Ectodermal cell (in vitro differentiated cells): ENCODE measurements at regions not wholly inside any gene's neighbourhood (a gene's known extent, or its start where the extent isn't known, plus 50 kb on each side); places are given as distances from the start of the nearest gene placed in this dataset.

Source experiments
- H3K27ac ChIP-seq: 2 replicates; pipeline ENCODE4 v1.7.0; 2013; ENCODE audit warnings: mild to moderate bottlenecking, low read depth, low read length; ENCODE audit not compliant: insufficient read depth, poor library complexity, severe bottlenecking
- H3K27me3 ChIP-seq: 2 replicates; pipeline ENCODE4 v1.7.0; 2013; ENCODE audit warnings: mild to moderate bottlenecking, low read length; ENCODE audit not compliant: insufficient read depth, control insufficient read depth, poor library complexity, severe bottlenecking
- H3K36me3 ChIP-seq: one replicate; pipeline ENCODE4 v1.7.0; 2013; ENCODE audit warnings: low read length; ENCODE audit not compliant: control insufficient read depth, insufficient read depth
- H3K4me1 ChIP-seq: one replicate; pipeline ENCODE4 v1.7.0; 2013; ENCODE audit warnings: low read length; ENCODE audit not compliant: control insufficient read depth, insufficient read depth
- H3K4me3 ChIP-seq: 2 replicates; pipeline ENCODE4 v1.7.0; 2013; ENCODE audit warnings: low read depth, low read length, control low read depth; ENCODE audit not compliant: insufficient read depth
- H3K9me3 ChIP-seq: 2 replicates; pipeline ENCODE4 v1.7.0; 2013; ENCODE audit warnings: mild to moderate bottlenecking, low read length, moderate library complexity; ENCODE audit not compliant: control insufficient read depth
- WGBS, 2 experiments: methylation state at CpG; one replicate each; pipeline ENCODE4 v1.1.7; 2013; ENCODE audit warnings: missing lambda C conversion rate in 2 of 2; 5-methylcytosine and 5-hydroxymethylcytosine counted together

DNA sequence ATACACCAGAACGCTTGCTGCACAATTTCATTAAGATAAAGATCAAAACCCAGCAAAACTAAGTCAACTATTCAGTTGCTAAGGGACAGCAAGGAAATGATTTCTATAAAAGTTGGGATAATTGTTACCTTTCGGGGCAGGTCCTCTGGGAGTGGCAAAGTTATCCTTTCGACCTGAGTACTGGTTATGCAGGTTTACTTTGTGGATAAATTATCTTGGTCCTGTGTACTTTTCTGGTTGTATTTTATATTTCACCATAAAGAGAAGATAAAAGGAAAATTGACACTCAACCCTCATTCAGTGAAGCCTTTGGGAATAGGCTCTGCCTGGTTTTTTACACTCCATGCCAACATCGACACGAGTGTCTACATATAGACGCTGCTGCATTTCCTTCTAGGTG is 146.5 kb downstream of the SYK start:
- H3K27me3 ChIP-seq = no peaks in the 10 kb centered on the region
- WGBS, 2 experiments = 77 to 80% methylated on average over 6 of the region's 6 CpGs

GRCh38 chr9:90950600-90950999 is 149.0 kb downstream of the SYK start:
- H3K4me1 ChIP-seq = no peaks in the 10 kb centered on the region
- 37 to 50% methylated on average over 1 to 3 of the region's 3 CpGs for WGBS, 2 experiments

More for the DNA sequence above, 146.5 kb downstream of the SYK start:
- Histone ChIP-seq H3K36me3 (no peaks in the 10 kb centered on the region), H3K4me1 (no peaks in the 10 kb centered on the region), H3K4me3 (no peak overlapping the region), H3K27ac (no peak overlapping the region), H3K9me3 (no peaks in the 10 kb centered on the region)

GRCh38 chr9:90953200-90953599 is 151.6 kb downstream of the SYK start:
- Histone ChIP-seq H3K27ac (no peak overlapping the region), H3K9me3 (no peaks in the 10 kb centered on the region), H3K27me3 (no peaks in the 10 kb centered on the region), H3K4me1 (no peaks in the 10 kb centered on the region), H3K4me3 (no peak overlapping the region), H3K36me3 (no peaks in the 10 kb centered on the region)
- WGBS, 2 experiments = 52 to 56% methylated on average over 3 of the region's 3 CpGs

More at GRCh38 chr9:90950600-90950999, 149.0 kb downstream of the SYK start:
- Histone ChIP-seq H3K27ac (no peak overlapping the region), H3K9me3 (no peaks in the 10 kb centered on the region), H3K27me3 (no peaks in the 10 kb centered on the region), H3K36me3 (no peaks in the 10 kb centered on the region), H3K4me3 (no peak overlapping the region)

DNA sequence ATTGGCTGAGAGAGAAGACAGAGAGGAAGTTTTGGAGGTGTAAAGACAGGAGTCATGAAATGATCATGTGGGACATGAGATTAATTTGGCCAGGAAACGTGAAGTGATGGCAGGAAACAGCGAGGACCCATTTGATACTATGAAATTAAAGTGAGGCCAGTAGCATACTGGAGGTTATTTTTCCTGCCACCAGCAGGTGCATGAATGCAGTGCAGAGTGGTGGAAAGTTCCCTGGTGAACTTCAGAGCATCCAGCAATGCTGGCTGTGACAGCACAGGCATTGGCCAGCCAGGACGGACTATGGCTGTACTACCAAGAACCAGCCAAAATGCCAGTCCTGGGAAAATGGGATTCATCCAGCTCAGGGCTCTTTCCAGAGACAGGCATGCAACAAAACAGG is 152.2 kb downstream of the SYK start:
- Histone ChIP-seq H3K27me3 (no peaks in the 10 kb centered on the region), H3K36me3 (no peaks in the 10 kb centered on the region), H3K9me3 (no peaks in the 10 kb centered on the region), H3K4me1 (no peaks in the 10 kb centered on the region), H3K4me3 (no peak overlapping the region), H3K27ac (no peak overlapping the region)
- WGBS, 2 experiments = 89 to 96% methylated on average over 3 of the region's 3 CpGs

GRCh38 chr9:90956026-90956810 is 154.6 kb downstream of the SYK start:
- Histone ChIP-seq H3K4me1 (no peaks in the 10 kb centered on the region), H3K4me3 (no peak overlapping the region), H3K27me3 (no peaks in the 10 kb centered on the region), H3K9me3 (no peaks in the 10 kb centered on the region), H3K36me3 (no peaks in the 10 kb centered on the region), H3K27ac (no peak overlapping the region)
- 84% methylated on average over 9 of the region's 9 CpGs for WGBS, 2 experiments

DNA sequence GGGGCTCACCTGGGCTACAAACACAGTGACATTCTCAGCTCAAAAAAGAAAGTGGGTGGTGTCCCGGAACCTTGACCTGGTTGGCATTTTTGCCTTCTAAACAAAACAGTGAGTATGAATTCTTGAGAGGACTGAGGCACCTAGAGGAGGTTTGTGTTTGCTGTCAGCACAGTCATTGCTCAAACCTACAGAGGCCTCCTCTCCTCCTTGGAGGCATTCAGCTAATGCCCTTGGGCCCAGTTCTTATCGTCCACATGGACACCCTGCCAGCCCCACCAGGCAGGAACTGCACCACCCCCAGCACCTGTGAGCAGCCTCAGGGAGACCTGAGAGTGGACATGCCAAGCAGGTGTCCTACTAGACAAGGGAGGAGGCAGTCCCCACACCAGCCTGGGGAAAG is 156.7 kb downstream of the SYK start:
- WGBS, 2 experiments = 95% methylated on average over 2 of the region's 2 CpGs
- Histone ChIP-seq H3K9me3 (no peaks in the 10 kb centered on the region), H3K4me1 (no peaks in the 10 kb centered on the region), H3K36me3 (no peaks in the 10 kb centered on the region), H3K27ac (no peak overlapping the region), H3K4me3 (no peak overlapping the region), H3K27me3 (no peaks in the 10 kb centered on the region)

GRCh38 chr9:90960941-90961340 is 159.3 kb downstream of the SYK start:
- Histone ChIP-seq H3K27ac (no peak overlapping the region), H3K4me3 (no peak overlapping the region), H3K36me3 (no peaks in the 10 kb centered on the region), H3K27me3 (no peaks in the 10 kb centered on the region), H3K4me1 (peaks cover 5% of the 10 kb centered on the region), H3K9me3 (no peaks in the 10 kb centered on the region)
- 75 to 77% methylated on average over 5 of the region's 5 CpGs for WGBS, 2 experiments

DNA sequence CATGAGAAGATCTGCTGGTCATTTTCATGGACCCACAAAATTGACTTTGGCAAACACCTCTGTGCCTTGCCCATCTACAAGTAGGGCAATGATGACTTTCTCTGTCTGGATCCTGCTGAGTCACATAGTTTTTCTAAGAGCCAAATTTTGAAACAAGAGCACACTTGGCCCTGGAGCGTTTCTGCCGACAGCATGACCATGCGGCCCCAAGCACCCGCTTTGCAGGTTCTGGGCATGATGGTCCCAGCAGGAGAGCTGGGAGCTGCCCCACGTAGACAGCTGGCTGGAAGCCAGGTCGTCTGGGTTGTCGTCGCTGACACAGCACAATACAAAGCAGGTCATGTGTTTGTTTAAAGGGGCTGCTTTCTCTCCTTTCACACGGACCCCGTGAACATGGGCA is 159.8 kb downstream of the SYK start:
- no peak overlapping the region for H3K4me3 ChIP-seq
- H3K9me3 ChIP-seq = no peaks in the 10 kb centered on the region
- WGBS, 2 experiments = 77 to 78% methylated on average over 10 of the region's 10 CpGs
- H3K27me3 ChIP-seq = no peaks in the 10 kb centered on the region
- H3K36me3 ChIP-seq = no peaks in the 10 kb centered on the region
- peaks cover 5% of the 10 kb centered on the region for H3K4me1 ChIP-seq
- H3K27ac ChIP-seq = no peak overlapping the region

- 77 to 81% methylated on average over 22 to 26 of the region's 26 CpGs for WGBS, 2 experiments
- H3K27me3 ChIP-seq = no peaks in the 10 kb centered on the region
- no peak overlapping the region for H3K4me3 ChIP-seq
- no peak overlapping the region for H3K27ac ChIP-seq
- H3K4me1 ChIP-seq = peaks cover 15% of the 10 kb centered on the region
- H3K9me3 ChIP-seq = no peaks in the 10 kb centered on the region
- no peaks in the 10 kb centered on the region for H3K36me3 ChIP-seq
These were observed 162.7 kb downstream of the SYK start for GRCh38 chr9:90964101-90965020.
